HUES6 (cell line): ENCODE measurements at regions not wholly inside any gene's neighbourhood (a gene's known extent, or its start where the extent isn't known, plus 50 kb on each side); places are given as distances from the start of the nearest gene placed in this dataset.

ENCODE experiments used
- H3K27ac ChIP-seq: 2 replicates; pipeline ENCODE4 v1.7.0; 2013; ENCODE audit warnings: low read depth, mild to moderate bottlenecking, low read length, inconsistent platforms
- H3K27me3 ChIP-seq: 2 replicates; pipeline ENCODE4 v1.6.1; 2013; ENCODE audit warnings: low read length; ENCODE audit not compliant: control insufficient read depth, insufficient read depth
- H3K36me3 ChIP-seq: 2 replicates; pipeline ENCODE4 v1.6.1; 2013; ENCODE audit warnings: low read length; ENCODE audit not compliant: control insufficient read depth, insufficient read depth
- H3K4me1 ChIP-seq: 2 replicates; pipeline ENCODE4 v1.6.1; 2013; ENCODE audit warnings: low read length; ENCODE audit not compliant: control insufficient read depth, insufficient read depth
- H3K4me3 ChIP-seq: 2 replicates; pipeline ENCODE4 v1.5.1; 2013; ENCODE audit warnings: low read depth, low read length
- H3K9ac ChIP-seq: one replicate; pipeline ENCODE4 v1.6.1; 2013; ENCODE audit warnings: mild to moderate bottlenecking, low read length
- H3K9me3 ChIP-seq: 2 replicates; pipeline ENCODE4 v1.6.1; 2013; ENCODE audit warnings: low read depth, low read length; ENCODE audit not compliant: control insufficient read depth, insufficient read depth

DNA sequence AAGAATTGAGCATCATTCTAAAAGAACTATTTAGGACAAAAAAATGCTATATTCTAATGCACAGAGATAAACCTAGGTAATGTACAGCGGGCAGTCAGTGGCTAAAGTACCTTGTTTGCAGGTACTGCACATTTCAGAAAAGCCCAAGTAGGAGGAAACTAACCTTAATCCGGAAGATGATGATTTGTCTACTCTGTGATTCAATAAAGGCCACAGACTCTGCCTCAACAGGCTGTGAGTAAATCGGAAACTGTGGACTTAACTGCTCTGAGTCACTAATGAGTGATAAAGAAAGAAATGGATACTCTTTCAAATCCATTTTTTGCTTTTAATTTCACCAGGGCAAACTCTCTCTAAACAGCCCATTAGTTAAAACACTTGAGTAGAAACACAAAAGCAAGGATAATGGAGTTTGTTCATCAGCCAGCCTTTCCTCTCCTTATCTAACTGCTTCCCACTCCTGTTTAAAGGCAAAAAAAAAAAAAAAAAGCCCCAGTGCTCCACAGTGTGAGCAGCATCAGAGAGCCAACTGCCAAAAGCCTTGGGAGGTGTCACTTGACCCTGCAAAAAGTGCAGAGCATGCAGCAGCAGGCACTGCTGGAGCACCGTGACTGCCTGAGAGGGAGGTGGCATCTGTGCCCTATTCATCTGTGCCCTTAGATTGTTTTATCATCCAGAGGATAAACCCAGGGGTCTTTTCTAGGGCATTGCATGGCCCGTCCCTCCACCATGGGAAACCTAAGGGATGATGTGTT is 187.7 kb downstream of the SATB1 start:
- H3K4me1 ChIP-seq, result peaks cover 43% of the 10 kb centered on the region
- H3K36me3 ChIP-seq, result no peaks in the 10 kb centered on the region
- no peak overlapping the region for H3K9ac ChIP-seq
- no peaks in the 10 kb centered on the region; the same call in 1 of the 2 replicates for H3K27me3 ChIP-seq
- no peak overlapping the region for H3K27ac ChIP-seq
- no peak overlapping the region for H3K4me3 ChIP-seq
- H3K9me3 ChIP-seq, result no peaks in the 10 kb centered on the region

DNA sequence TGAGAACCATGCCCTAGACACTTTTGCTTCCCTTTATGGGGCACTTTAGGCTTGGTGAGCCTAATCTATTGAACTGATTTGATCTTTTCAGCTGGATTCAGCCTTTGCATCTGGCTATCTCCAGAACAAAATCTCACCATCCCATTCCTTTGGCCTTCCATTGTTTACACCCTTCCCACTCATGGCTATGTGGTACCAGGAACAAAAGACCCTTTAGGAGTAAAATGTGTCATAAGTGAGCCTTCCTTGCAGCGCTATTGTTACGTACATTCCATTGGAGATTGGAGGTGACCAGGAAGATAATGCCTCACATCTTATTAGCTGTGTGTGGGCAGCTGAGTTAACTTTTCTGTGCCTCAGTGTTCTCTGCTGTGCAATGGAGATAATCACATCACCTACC is 188.4 kb downstream of the SATB1 start:
- Histone ChIP-seq H3K27me3 (no peaks in the 10 kb centered on the region; the same call in 1 of the 2 replicates), H3K4me3 (no peak overlapping the region), H3K4me1 (peaks cover 43% of the 10 kb centered on the region), H3K9ac (no peak overlapping the region), H3K27ac (no peak overlapping the region), H3K36me3 (no peaks in the 10 kb centered on the region), H3K9me3 (no peaks in the 10 kb centered on the region)

DNA sequence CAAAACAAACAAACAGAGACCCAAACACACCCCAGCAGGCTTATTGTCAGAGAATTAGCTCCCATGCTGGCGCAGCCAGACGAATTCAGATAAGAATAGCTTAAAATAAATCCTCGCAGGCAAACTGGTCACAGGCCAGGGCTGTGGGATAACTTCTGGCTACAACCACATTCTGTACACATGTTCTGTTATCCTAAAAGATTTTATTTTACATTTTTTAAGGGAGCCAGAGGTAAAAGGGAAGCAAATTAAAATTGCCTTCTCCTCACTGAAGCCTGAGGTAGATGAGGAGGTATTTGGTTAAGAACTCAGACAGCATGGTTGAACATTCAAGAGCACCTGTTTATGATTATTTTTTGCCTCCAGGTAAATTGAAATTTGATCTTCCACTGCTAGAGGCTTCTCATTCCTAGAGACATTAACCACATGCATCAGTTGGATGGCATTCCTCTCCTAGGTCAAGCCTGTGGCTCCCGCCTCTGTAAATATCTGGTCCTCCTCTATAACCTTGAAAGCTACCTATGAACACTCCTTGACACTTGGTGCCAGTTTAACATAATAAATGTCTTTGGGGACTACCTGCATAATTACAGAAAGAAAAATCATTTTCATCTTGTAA is 190.3 kb downstream of the SATB1 start:
- Histone ChIP-seq H3K27me3 (no peaks in the 10 kb centered on the region; the same call in 1 of the 2 replicates), H3K36me3 (no peaks in the 10 kb centered on the region), H3K4me3 (no peak overlapping the region), H3K4me1 (peaks cover 38% of the 10 kb centered on the region), H3K9ac (no peak overlapping the region), H3K27ac (no peak overlapping the region), H3K9me3 (no peaks in the 10 kb centered on the region)

DNA sequence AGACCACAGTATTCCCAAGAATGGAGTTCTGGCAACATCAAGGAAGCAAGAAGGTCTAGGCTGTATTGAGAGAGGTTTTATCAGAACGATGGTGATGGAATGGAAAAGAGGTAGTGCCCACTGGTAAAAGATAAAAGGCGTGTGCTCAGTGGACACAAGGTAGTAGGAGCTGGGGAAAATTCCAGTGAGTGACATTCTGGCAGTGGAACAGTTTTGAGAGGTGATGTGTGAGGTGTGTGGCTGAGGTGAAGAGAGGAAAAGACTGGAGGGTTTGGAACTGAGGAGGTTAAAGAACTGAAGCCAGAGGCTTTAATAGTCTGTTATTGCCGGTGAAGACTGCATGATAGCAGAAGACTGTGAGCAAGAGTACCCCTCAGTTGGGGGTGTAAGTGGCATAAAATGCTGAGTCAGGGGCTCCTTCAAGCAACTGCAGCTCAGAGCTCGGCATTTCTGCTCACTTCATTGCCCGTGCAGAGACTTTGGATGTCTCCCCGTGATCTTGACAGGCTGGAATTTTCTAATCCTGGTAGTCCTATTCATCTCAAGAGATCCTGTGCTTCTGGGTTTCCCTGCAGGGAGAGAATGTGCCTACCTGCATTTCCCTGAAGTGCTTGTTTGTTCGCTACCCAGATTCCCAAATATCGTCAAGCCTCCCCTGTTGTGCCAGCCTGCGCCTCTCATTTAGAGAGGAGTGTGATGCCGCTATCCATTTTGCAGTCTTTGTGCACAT is 191.0 kb downstream of the SATB1 start:
- Histone ChIP-seq H3K9ac (no peak overlapping the region), H3K4me1 (peaks cover 38% of the 10 kb centered on the region), H3K36me3 (no peaks in the 10 kb centered on the region), H3K9me3 (no peaks in the 10 kb centered on the region), H3K27ac (no peak overlapping the region), H3K4me3 (no peak overlapping the region), H3K27me3 (no peaks in the 10 kb centered on the region; the same call in 1 of the 2 replicates)

DNA sequence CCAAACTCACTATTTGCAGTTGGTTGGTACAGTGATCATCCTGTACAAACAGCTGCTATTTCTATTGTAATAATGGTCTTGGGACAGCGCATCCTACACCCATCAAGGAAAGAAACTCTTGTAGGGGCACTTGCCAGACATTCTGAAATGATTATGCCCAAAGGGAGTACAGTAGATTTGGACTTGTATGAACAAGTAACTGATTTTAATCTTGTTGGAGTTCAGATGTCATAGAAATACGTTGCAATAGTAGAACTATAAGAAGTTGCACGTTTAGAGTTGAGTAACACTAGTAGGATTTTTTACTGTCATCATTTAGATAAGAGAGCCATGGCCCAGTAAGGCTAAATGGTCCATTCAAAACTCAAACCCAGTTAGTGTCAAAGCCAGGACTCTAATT is 192.8 kb downstream of the SATB1 start:
- no peaks in the 10 kb centered on the region for H3K9me3 ChIP-seq
- H3K9ac ChIP-seq, result no peak overlapping the region
- H3K27me3 ChIP-seq, result no peaks in the 10 kb centered on the region; the same call in 1 of the 2 replicates
- no peak overlapping the region for H3K27ac ChIP-seq
- H3K36me3 ChIP-seq, result no peaks in the 10 kb centered on the region
- no peak overlapping the region for H3K4me3 ChIP-seq
- H3K4me1 ChIP-seq, result peaks cover 28% of the 10 kb centered on the region

DNA sequence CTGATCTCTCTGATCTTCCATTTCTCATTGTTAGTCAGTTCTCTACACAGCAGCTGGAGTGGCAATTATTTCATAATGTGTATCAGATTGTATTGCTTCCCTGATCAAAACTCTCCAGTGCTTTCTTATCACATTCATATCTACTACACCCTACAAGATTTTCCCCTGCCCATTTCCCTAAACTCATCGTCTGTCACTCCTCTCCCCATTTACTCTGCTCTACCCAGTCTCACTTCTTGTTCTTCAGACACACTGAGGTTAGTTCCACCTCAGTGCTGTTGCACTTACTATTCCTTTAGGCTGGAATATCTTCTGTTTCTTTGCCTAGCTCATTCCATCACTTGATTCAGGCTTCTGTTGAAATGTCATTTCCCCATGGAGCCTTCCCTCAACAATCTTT is 197.1 kb downstream of the SATB1 start:
- Histone ChIP-seq H3K27me3 (no peaks in the 10 kb centered on the region), H3K36me3 (no peaks in the 10 kb centered on the region), H3K4me3 (no peak overlapping the region), H3K9me3 (no peaks in the 10 kb centered on the region), H3K27ac (no peak overlapping the region), H3K9ac (no peak overlapping the region), H3K4me1 (peaks cover 10% of the 10 kb centered on the region; the same call in 1 of the 2 replicates)

DNA sequence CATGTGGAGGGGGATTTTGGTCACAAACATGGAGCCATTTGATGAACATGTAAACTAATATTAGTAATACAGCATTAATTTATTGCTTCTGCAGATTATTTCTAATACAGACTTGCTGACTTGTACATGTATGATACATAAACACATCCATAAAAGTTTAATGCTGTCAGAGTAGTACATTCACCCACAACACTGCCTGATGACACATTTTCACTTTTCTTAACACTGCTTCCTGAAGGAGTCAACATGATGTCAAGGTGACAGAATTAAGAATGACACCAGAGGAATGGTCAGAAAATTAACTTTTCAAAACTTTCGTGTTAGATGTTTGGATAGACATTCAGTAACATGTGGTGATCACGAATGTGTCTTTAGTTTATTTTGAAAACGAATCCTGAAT is 199.4 kb downstream of the SATB1 start:
- Histone ChIP-seq H3K4me1 (peaks cover 10% of the 10 kb centered on the region; the same call in 1 of the 2 replicates), H3K9me3 (no peaks in the 10 kb centered on the region), H3K9ac (no peak overlapping the region), H3K27ac (no peak overlapping the region), H3K4me3 (no peak overlapping the region), H3K36me3 (no peaks in the 10 kb centered on the region), H3K27me3 (no peaks in the 10 kb centered on the region)

DNA sequence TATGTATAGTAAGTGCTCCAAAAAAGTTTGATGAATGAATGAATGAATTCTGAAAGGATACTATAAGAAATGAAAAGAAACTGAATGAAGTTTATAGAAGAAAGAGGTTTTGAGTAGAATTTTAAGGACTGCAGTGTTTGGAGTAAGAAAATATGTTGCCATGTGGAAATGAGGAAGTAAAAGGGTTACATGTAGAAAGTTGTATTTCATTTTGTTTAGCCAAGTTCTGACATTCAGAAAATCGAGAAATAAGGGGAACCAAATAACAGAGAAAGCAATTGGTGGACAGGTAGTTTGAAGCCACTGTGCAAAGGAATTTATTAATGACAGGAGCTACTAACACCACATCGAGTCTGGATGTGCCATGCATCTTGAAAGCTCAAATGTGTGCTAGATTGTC is 200.7 kb downstream of the SATB1 start:
- peaks cover 10% of the 10 kb centered on the region; the same call in 1 of the 2 replicates for H3K4me1 ChIP-seq
- no peaks in the 10 kb centered on the region for H3K9me3 ChIP-seq
- H3K36me3 ChIP-seq, result no peaks in the 10 kb centered on the region
- no peak overlapping the region for H3K27ac ChIP-seq
- H3K4me3 ChIP-seq, result no peak overlapping the region
- no peak overlapping the region for H3K9ac ChIP-seq
- H3K27me3 ChIP-seq, result no peaks in the 10 kb centered on the region

DNA sequence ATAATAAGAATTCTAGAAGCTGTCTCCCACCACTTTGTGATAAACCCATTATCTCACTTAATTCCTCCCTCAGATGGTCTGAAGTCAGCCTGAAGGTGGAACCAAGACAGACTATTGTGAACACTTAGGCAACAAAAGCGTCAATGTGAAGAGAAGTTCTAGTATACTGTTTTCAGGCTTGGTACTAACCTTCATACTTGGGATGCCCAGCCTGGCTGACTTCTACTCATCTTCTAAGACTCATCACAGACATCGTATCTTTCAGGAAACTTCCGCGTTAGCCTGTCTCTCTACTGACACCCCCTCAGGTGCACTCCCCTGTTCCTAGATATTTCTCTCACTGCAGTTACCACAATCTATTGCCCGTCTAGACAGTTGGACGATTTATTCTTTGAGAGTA is 201.2 kb downstream of the SATB1 start:
- H3K9ac ChIP-seq, result no peak overlapping the region
- H3K4me3 ChIP-seq, result no peak overlapping the region
- no peaks in the 10 kb centered on the region for H3K36me3 ChIP-seq
- H3K27ac ChIP-seq, result no peak overlapping the region
- no peaks in the 10 kb centered on the region for H3K9me3 ChIP-seq
- no peaks in the 10 kb centered on the region for H3K27me3 ChIP-seq
- peaks cover 10% of the 10 kb centered on the region; the same call in 1 of the 2 replicates for H3K4me1 ChIP-seq

DNA sequence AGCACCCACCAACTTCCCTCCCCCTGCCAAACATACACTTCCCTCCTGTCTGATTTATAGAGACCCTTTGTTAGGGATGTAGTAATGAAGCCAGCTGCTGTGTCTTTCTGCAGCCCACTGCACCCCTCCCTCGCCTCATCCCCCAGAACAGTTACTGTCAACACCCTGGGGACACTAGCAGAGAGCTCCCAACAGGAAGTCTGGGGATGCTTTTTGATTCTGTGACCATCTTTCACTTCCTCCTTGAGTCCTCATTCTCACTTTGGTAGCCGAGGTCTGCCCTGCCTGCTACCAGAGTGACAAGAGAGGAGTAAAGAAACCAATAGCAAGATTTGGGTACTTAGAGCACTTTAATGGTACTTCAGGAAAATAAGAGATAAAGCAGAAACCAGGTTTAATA is 201.6 kb downstream of the SATB1 start:
- H3K9ac ChIP-seq, result no peak overlapping the region
- H3K4me3 ChIP-seq, result no peak overlapping the region
- peaks cover 10% of the 10 kb centered on the region; the same call in 1 of the 2 replicates for H3K4me1 ChIP-seq
- H3K9me3 ChIP-seq, result no peaks in the 10 kb centered on the region
- H3K36me3 ChIP-seq, result no peaks in the 10 kb centered on the region
- H3K27me3 ChIP-seq, result no peaks in the 10 kb centered on the region
- no peak overlapping the region for H3K27ac ChIP-seq

DNA sequence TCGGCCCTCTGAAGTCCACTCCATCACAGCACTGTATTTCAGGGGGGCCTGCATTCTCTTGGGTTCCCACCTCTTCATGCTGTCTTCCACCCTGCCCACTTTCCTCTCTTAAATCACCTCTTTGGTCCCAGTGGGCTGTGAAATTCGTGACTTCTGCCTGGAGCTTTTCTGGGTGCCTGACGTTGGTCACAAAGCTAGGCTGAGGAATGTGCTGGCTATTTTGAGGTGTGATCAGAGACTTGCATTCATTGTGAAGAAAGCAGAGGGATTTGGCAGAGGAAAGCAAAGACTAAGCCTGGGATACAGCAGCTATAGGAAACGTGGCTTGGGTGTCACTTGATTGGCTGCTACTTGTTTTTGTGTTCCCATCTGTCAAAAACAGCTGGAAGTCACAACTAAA is 202.5 kb downstream of the SATB1 start:
- Histone ChIP-seq H3K27ac (no peak overlapping the region), H3K9ac (no peak overlapping the region), H3K27me3 (no peaks in the 10 kb centered on the region), H3K36me3 (no peaks in the 10 kb centered on the region), H3K9me3 (no peaks in the 10 kb centered on the region), H3K4me3 (no peak overlapping the region), H3K4me1 (peaks cover 10% of the 10 kb centered on the region; the same call in 1 of the 2 replicates)
